Coronary artery (tissue), 2 donors: ENCODE measurements at regions not wholly inside any gene's neighbourhood (a gene's known extent, or its start where the extent isn't known, plus 50 kb on each side); places are given as distances from the start of the nearest gene placed in this dataset.

Source experiments
- DNase-seq: peaks from one replicate; pipeline ENCODE4 v3.0.0-alpha.2; 2017; ENCODE audit warnings: low spot score
- H3K27ac ChIP-seq, 2 donors: fragments of 200-600 bp; sonication (generic); one replicate each; pipeline ENCODE4 v1.5.1; 2016 to 2019
- H3K4me3 ChIP-seq: fragments of 200-600 bp; sonication (generic); 2 replicates; pipeline ENCODE4 v1.5.1; 2016; ENCODE audit warnings: mild to moderate bottlenecking, moderate library complexity
- CTCF ChIP-seq: fragments of 200-600 bp; sonication (generic); IDR thresholded peaks from one replicate; pipeline ENCODE4 v1.5.1; 2019; ENCODE audit warnings: antibody characterized with exemption

DNA sequence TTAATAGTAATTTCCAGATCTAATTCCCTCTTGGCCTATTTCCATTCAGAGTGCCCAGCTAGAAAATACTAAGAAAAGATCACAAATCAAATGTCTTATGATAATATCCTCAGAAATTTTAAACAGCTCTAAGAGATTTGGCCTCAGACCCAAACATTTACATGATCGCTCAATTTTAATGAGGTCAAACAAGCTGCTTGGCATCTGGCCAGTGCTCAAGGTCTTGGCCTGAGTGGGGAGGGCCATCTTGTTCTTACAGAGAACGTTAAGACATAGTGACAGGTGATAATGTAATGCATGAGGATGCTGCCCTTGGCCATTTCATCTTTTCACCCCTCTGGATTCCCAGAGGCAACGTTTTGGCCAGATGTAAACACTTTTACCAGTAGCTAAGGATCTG, 159.2 kb upstream of the SLC7A11 start:
- DNase-seq, result no peak
- no peak for TF ChIP-seq CTCF
- Histone ChIP-seq H3K4me3 (no peak overlapping the region), H3K27ac (no peak overlapping the region)

- Histone ChIP-seq H3K4me3 (no peak overlapping the region), H3K27ac (no peak overlapping the region)
- no peak for DNase-seq
- TF ChIP-seq CTCF, result no peak
These were observed 158.4 kb upstream of the SLC7A11 start for GRCh38 chr4:138400543-138400942.

GRCh38 chr4:138400066-138400465, 157.9 kb upstream of the SLC7A11 start:
- no peak for DNase-seq
- Histone ChIP-seq H3K4me3 (no peak overlapping the region), H3K27ac (no peak overlapping the region)
- TF ChIP-seq CTCF, result no peak

- no peak overlapping the region for H3K27ac ChIP-seq
- TF ChIP-seq CTCF, result no peak
- H3K4me3 ChIP-seq, result no peak overlapping the region
- no peak for DNase-seq
These were observed 156.9 kb upstream of the SLC7A11 start for GRCh38 chr4:138399081-138399480.

DNA sequence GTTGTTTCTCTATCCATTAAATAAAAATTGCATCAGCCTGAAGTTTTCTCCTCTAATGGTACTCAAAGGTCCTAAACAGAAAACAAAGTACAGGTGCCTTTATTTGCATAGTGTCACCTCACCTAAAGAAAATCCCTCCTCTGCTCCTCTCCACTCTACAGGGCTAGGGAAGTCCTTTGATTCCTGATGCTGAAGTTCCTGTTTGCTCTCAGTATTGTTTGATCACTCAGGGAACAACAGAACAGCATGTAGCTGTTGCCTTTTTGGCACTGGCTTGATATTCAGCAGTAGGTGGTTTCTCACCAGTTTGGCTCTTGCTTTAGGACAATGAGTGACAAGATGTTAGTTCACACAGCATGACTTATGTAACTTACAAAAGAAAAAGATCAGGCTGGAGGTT, 156.2 kb upstream of the SLC7A11 start:
- no peak for DNase-seq
- no peak for TF ChIP-seq CTCF
- no peak overlapping the region for H3K27ac ChIP-seq
- H3K4me3 ChIP-seq, result no peak overlapping the region

GRCh38 chr4:138393886-138394610, 151.9 kb upstream of the SLC7A11 start:
- no peak for TF ChIP-seq CTCF
- no peak overlapping the region for H3K4me3 ChIP-seq
- DNase-seq, result no peak
- H3K27ac ChIP-seq, result no peak overlapping the region

DNA sequence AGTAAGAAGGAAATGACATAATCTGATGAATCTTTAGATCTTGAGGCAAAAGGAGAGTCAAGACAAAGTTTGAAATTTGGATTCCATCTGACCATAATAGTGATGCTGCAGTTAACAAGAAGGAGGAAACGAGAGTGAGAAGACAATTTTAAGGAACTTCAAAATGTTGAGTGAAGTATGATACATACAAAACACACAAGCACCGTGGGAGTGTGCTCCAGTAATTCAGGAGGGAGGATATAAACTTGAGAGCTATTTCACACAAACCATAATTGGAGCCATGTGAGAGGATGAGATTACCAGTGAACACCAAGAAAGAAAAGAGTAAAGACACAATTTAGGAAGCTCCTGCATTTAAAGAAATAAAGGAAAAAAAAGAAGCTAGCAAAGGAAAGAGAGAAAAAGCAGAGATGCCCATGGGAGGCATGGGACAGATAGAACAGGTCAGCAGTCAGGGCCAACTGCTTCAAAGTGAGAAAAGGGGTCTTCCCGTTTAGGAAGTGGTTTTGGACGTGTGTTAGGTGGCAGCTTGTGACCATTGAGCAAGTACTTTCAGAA, 150.7 kb upstream of the SLC7A11 start:
- no peak for TF ChIP-seq CTCF
- no peak overlapping the region for H3K4me3 ChIP-seq
- DNase-seq, result no peak

More for the DNA sequence above, 150.7 kb upstream of the SLC7A11 start:
- H3K27ac ChIP-seq, result no peak overlapping the region
